Mesodermal cell (in vitro differentiated cells): ENCODE measurements at regions not wholly inside any gene's neighbourhood (a gene's known extent, or its start where the extent isn't known, plus 50 kb on each side); places are given as distances from the start of the nearest gene placed in this dataset.

Experiments used
- H3K27ac ChIP-seq: 2 replicates; pipeline ENCODE4 v1.7.0; 2013; ENCODE audit warnings: mild to moderate bottlenecking, low read depth, low read length, moderate library complexity; ENCODE audit not compliant: severe bottlenecking
- H3K36me3 ChIP-seq: 2 replicates; pipeline ENCODE4 v1.7.1; 2013; ENCODE audit warnings: mild to moderate bottlenecking, low read length, moderate library complexity; ENCODE audit not compliant: control insufficient read depth, insufficient read depth
- H3K4me1 ChIP-seq: one replicate; pipeline ENCODE4 v1.7.1; 2013; ENCODE audit warnings: mild to moderate bottlenecking, low read length; ENCODE audit not compliant: insufficient read depth, control insufficient read depth, poor library complexity, severe bottlenecking
- H3K4me3 ChIP-seq: 2 replicates; pipeline ENCODE4 v1.7.0; 2013; ENCODE audit warnings: low read length, control low read depth, mild to moderate bottlenecking; ENCODE audit not compliant: insufficient read depth, poor library complexity, severe bottlenecking; ENCODE audit errors: extremely low read depth
- H3K9me3 ChIP-seq: 2 replicates; pipeline ENCODE4 v1.7.1; 2013; ENCODE audit warnings: mild to moderate bottlenecking, low read length, moderate library complexity; ENCODE audit not compliant: control insufficient read depth
- WGBS, 2 experiments: methylation state at CpG; one replicate each; pipeline ENCODE4 v1.1.5; 2013; ENCODE audit warnings: missing lambda C conversion rate in 2 of 2; ENCODE audit not compliant: insufficient coverage in 2 of 2; 5-methylcytosine and 5-hydroxymethylcytosine counted together

- no peaks in the 10 kb centered on the region for H3K9me3 ChIP-seq
- H3K27ac ChIP-seq, result no peak overlapping the region
- no peaks in the 10 kb centered on the region for H3K36me3 ChIP-seq
- no peak overlapping the region for H3K4me3 ChIP-seq
- 100% methylated on average over 1 of the region's 1 CpG; no CpG with 5 or more reads in 1 of the 2 experiments for WGBS, 2 experiments
- H3K4me1 ChIP-seq, result no peaks in the 10 kb centered on the region
These were observed 171.2 kb upstream of the PIK3C3 start for GRCh38 chr18:41783879-41784278.

DNA sequence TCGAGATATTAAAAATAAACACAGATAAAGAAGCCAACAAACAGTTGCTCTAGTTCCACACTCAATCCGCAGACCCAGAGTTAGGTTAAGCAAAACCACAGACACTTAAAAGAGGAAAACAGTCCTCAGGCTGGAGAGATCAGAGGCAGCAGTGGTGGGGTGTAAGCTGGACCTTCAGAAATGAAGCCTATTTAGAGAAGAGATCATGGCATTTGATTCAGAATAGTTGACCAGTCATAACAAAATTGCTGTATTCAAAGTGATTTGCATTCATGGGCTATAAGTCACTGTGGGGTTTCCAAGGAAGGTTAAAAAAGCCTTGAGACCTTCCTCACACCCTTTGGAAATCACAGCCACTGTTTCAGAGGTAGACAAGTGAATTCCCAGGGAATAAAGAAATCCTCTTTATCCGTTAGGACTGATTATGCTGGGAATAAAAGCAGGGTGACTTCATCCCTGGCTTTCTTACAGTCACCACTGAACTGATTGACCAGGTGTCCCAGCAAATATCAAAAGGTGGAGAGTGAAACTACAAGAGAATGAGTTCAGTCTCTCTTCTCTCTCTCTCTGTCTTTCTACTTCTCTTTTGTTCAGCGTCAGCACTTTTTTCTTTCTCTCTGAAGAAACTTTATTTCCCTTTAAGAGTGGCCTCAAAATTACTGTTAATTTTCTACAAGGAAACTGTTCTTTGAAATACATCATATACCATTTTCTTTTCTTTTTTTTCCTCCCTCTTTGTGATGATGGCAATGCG is 171.8 kb upstream of the PIK3C3 start:
- 86 to 100% methylated on average over 1 to 2 of the region's 5 CpGs for WGBS, 2 experiments
- no peaks in the 10 kb centered on the region for H3K36me3 ChIP-seq
- no peak overlapping the region for H3K4me3 ChIP-seq
- H3K27ac ChIP-seq, result no peak overlapping the region
- H3K4me1 ChIP-seq, result no peaks in the 10 kb centered on the region
- H3K9me3 ChIP-seq, result no peaks in the 10 kb centered on the region

- Histone ChIP-seq H3K27ac (no peak overlapping the region), H3K36me3 (no peaks in the 10 kb centered on the region), H3K4me1 (peaks cover 4% of the 10 kb centered on the region), H3K4me3 (no peak overlapping the region), H3K9me3 (no peaks in the 10 kb centered on the region)
- WGBS, 2 experiments, result 100% methylated on average over 1 of the region's 1 CpG
These were observed 183.1 kb upstream of the PIK3C3 start for GRCh38 chr18:41771973-41772372.

- Histone ChIP-seq H3K36me3 (no peaks in the 10 kb centered on the region), H3K27ac (no peak overlapping the region), H3K9me3 (no peaks in the 10 kb centered on the region), H3K4me1 (peaks cover 4% of the 10 kb centered on the region), H3K4me3 (no peak overlapping the region)
- WGBS, 2 experiments, result no CpG with 5 or more reads among the region's 1 CpG
These were observed 185.8 kb upstream of the PIK3C3 start for GRCh38 chr18:41769265-41769664.

GRCh38 chr18:41768467-41768866 is 186.6 kb upstream of the PIK3C3 start:
- H3K4me1 ChIP-seq, result peaks cover 4% of the 10 kb centered on the region
- no peaks in the 10 kb centered on the region for H3K36me3 ChIP-seq
- H3K27ac ChIP-seq, result no peak overlapping the region
- no peaks in the 10 kb centered on the region for H3K9me3 ChIP-seq
- WGBS, 2 experiments, result no CpG with 5 or more reads among the region's 2 CpGs
- H3K4me3 ChIP-seq, result no peak overlapping the region

- Histone ChIP-seq H3K9me3 (no peaks in the 10 kb centered on the region), H3K36me3 (no peaks in the 10 kb centered on the region), H3K4me3 (no peak overlapping the region), H3K27ac (no peak overlapping the region), H3K4me1 (peaks cover 4% of the 10 kb centered on the region)
- WGBS, 2 experiments, result 69 to 90% methylated on average over 2 of the region's 4 CpGs
These were observed 187.1 kb upstream of the PIK3C3 start for GRCh38 chr18:41767960-41768359.

- WGBS, 2 experiments, result 80% methylated on average over 1 of the region's 3 CpGs; no CpG with 5 or more reads in 1 of the 2 experiments
These were observed 189.6 kb upstream of the PIK3C3 start for GRCh38 chr18:41765460-41765859.

DNA sequence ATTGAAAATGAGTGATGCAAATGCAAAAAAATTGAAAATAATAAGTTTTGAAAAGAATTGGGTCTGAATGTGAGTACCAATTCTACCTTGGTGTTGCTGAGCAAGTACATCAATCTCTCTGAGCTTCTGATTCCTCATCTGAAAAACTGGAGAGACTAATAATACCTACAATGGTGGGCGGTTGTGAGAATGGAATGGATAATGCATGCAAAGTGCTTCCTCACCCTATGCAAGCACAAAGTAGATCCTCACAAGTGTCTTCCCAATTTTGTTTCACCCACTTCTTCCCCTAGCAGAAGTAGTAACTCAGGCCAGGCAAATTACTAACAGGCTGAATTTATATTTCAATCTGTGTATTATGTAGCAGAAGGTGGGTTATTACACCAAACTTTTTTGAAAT is 191.7 kb upstream of the PIK3C3 start:
- Histone ChIP-seq H3K4me1 (peaks cover 6% of the 10 kb centered on the region), H3K27ac (no peak overlapping the region), H3K9me3 (no peaks in the 10 kb centered on the region), H3K36me3 (no peaks in the 10 kb centered on the region), H3K4me3 (no peak overlapping the region)
- WGBS, 2 experiments, result no CpG with 5 or more reads among the region's 1 CpG

More at GRCh38 chr18:41765460-41765859, 189.6 kb upstream of the PIK3C3 start:
- peaks cover 6% of the 10 kb centered on the region for H3K4me1 ChIP-seq
- H3K4me3 ChIP-seq, result no peak overlapping the region
- H3K27ac ChIP-seq, result no peak overlapping the region
- H3K9me3 ChIP-seq, result no peaks in the 10 kb centered on the region
- no peaks in the 10 kb centered on the region for H3K36me3 ChIP-seq

DNA sequence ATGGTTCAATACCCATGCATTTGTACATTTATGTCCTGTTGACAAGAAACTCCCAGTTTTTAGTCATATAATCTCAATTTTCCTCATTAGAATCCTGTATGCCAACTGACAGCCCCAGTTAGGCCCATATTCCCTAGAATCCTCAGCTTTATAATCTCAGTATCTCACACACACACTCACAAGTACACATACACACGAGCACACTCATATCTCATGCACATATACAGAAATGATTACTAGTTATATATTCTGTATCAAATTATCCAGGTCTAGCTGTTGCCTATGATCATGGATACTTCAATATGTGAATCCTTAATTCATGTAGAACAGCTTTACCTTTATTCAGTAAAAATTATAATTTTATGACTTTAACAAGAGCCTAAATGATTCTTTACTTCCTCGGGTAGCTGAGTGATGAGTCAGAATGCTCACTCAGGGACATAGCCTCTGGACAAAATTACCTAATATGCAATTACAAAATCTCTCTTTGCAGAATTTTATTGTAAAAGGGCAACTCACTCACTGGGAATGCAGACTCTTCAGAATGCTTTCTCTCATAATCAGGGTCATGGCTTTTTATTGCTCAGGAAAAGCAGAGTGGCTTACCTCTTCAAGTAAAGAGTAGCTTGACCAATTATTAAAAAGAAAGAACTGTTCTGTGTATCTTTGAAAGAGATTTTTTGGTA is 193.6 kb upstream of the PIK3C3 start:
- Histone ChIP-seq H3K4me1 (peaks cover 2% of the 10 kb centered on the region), H3K27ac (no peak overlapping the region), H3K4me3 (no peak overlapping the region), H3K36me3 (no peaks in the 10 kb centered on the region), H3K9me3 (no peaks in the 10 kb centered on the region)
- WGBS, 2 experiments, result no CpG with 5 or more reads among the region's 2 CpGs

DNA sequence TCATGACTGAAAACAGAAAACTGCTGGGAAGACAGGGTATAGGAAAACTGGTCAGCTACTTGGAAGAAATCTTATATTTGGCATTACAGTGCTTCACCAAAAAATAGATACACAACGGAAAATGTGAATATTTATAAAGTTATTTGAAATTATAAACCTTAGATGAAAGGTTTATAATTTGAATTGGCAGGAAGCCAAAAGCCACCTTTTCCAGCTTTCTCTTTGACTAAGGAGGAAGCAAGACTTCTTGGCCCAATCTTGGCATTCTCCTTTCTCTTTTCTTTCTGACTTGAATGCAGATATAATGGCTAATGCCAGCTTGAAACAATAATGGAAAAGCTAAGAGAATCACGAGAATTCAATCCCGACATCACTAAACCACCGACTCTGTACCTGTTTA is 196.5 kb upstream of the PIK3C3 start:
- Histone ChIP-seq H3K4me3 (no peak overlapping the region), H3K36me3 (no peaks in the 10 kb centered on the region), H3K27ac (no peak overlapping the region), H3K9me3 (no peaks in the 10 kb centered on the region), H3K4me1 (peaks cover 2% of the 10 kb centered on the region)
- WGBS, 2 experiments, result no CpG with 5 or more reads among the region's 4 CpGs

- 85 to 91% methylated on average over 5 of the region's 5 CpGs for WGBS, 2 experiments
- no peaks in the 10 kb centered on the region for H3K9me3 ChIP-seq
- no peak overlapping the region for H3K4me3 ChIP-seq
- peaks cover 2% of the 10 kb centered on the region for H3K4me1 ChIP-seq
- no peak overlapping the region for H3K27ac ChIP-seq
- no peaks in the 10 kb centered on the region for H3K36me3 ChIP-seq
These were observed 198.9 kb upstream of the PIK3C3 start for GRCh38 chr18:41756141-41756540.
